Calu3 (cell line): ENCODE measurements at regions not wholly inside any gene's neighbourhood (a gene's known extent, or its start where the extent isn't known, plus 50 kb on each side); places are given as distances from the start of the nearest gene placed in this dataset.

ENCODE experiments used
- BruUV-seq: library from RNA; stranded (reverse); fragments of 400-500 nt; replicated peaks from 2 replicates; lab custom pipeline; 2021; lab: Mats Ljungman, UMichigan
- CTCF ChIA-PET: fragments of 300-600 bp; sonication (Branson Sonifier 250); formaldehyde crosslinking; loops from one replicate; lab custom pipeline; 2022; ENCODE audit warnings: antibody characterized with exemption; lab: Charles Lee
- DNase-seq: peaks from one replicate; pipeline ENCODE4 v3.0.0; 2022
- H3K27ac Mint-ChIP-seq: one replicate; pipeline ENCODE4 v1.8.0; 2022; ENCODE audit warnings: mixed read lengths; ENCODE audit not compliant: unreplicated experiment
- H3K27me3 Mint-ChIP-seq: one replicate; pipeline ENCODE4 v1.8.0; 2022; ENCODE audit warnings: mixed read lengths; ENCODE audit not compliant: unreplicated experiment
- H3K36me3 Mint-ChIP-seq: one replicate; pipeline ENCODE4 v1.8.0; 2022; ENCODE audit warnings: mild to moderate bottlenecking, moderate library complexity, mixed read lengths; ENCODE audit not compliant: insufficient read depth, unreplicated experiment
- H3K4me1 Mint-ChIP-seq: one replicate; pipeline ENCODE4 v1.8.0; 2022; ENCODE audit warnings: mild to moderate bottlenecking, low read depth, mixed read lengths; ENCODE audit not compliant: unreplicated experiment
- H3K4me3 Mint-ChIP-seq: one replicate; pipeline ENCODE4 v1.8.0; 2022; ENCODE audit warnings: mild to moderate bottlenecking, low read depth, moderate library complexity, mixed read lengths; ENCODE audit not compliant: unreplicated experiment
- H3K9me3 Mint-ChIP-seq: one replicate; pipeline ENCODE4 v1.8.0; 2022; ENCODE audit warnings: low read depth, mixed read lengths; ENCODE audit not compliant: unreplicated experiment
- intact Hi-C: fragments of 100-400 bp; cut with micrococcal nuclease; formaldehyde crosslinking; loops from one replicate; pipeline ENCODE4 v1.10.0; 2022; ENCODE audit not compliant: unreplicated experiment
- TF ChIP-seq, protein P1 (sequence below): fragments of 200-600 bp; IDR thresholded peaks from one replicate; pipeline ENCODE4 v1.8.0; 2022; ENCODE audit warnings: antibody characterized with exemption; ENCODE audit not compliant: unreplicated experiment

DNA sequence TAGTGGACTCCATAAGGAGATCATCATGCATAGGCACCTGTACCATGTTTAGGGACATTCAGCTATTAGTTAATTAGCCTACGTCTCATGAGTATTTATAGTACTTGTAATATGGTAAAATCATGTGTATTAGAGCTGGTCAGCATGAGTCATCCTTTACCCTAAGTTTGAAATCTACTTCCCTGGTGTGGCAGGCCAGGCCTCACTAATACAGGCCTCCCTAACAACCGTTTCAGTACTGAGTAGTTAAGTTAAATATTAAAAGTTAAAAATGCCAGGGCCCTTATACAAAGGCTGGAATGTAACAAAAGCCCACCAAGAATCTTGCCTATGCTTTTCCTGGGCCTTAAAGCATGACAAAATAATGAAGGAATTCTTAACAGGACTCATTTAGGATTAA, 356.3 kb upstream of the DPYD start:
- CTCF ChIA-PET: no interaction called here
- H3K36me3 Mint-ChIP-seq: no peaks in the 10 kb centered on the region
- DNase-seq: peak; percentile 5
- TF ChIP-seq, protein P1, sequence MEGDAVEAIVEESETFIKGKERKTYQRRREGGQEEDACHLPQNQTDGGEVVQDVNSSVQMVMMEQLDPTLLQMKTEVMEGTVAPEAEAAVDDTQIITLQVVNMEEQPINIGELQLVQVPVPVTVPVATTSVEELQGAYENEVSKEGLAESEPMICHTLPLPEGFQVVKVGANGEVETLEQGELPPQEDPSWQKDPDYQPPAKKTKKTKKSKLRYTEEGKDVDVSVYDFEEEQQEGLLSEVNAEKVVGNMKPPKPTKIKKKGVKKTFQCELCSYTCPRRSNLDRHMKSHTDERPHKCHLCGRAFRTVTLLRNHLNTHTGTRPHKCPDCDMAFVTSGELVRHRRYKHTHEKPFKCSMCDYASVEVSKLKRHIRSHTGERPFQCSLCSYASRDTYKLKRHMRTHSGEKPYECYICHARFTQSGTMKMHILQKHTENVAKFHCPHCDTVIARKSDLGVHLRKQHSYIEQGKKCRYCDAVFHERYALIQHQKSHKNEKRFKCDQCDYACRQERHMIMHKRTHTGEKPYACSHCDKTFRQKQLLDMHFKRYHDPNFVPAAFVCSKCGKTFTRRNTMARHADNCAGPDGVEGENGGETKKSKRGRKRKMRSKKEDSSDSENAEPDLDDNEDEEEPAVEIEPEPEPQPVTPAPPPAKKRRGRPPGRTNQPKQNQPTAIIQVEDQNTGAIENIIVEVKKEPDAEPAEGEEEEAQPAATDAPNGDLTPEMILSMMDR: no peak
- intact Hi-C loops: no loop called here
- peak overlapping the region; percentile 73 for H3K27ac Mint-ChIP-seq
- peaks cover 7% of the 10 kb centered on the region for H3K4me1 Mint-ChIP-seq
- H3K27me3 Mint-ChIP-seq: no peaks in the 10 kb centered on the region
- BruUV-seq: no TSS peak
- peaks cover 3% of the 10 kb centered on the region for H3K9me3 Mint-ChIP-seq
- H3K4me3 Mint-ChIP-seq: no peak overlapping the region

DNA sequence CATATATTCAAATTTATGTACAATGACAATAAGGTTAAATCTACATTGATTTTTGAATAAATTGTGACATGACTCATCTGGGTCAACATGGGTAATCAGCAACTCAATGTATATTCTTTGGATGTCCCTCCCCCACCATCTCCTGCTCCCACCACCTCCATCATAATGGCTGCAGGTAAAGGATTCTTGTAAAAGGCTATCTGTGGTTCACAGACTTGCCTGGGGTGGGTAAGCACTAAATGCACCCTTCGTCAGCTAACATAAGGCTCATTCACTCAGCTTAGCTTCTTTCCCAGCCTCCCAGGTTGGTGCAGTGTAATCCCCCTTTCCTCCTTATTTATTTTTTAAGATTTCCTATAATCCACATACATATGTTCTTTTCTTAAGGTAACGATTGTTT, 355.7 kb upstream of the DPYD start:
- no peak for DNase-seq
- CTCF ChIA-PET: no interaction called here
- Mint-ChIP-seq H3K4me3 (no peak overlapping the region), H3K4me1 (peaks cover 7% of the 10 kb centered on the region), H3K27me3 (no peaks in the 10 kb centered on the region), H3K27ac (peak overlapping the region; percentile 73), H3K9me3 (peaks cover 3% of the 10 kb centered on the region), H3K36me3 (no peaks in the 10 kb centered on the region)
- BruUV-seq: no TSS peak
- intact Hi-C loops: no loop called here
- TF ChIP-seq, protein P1: no peak

DNA sequence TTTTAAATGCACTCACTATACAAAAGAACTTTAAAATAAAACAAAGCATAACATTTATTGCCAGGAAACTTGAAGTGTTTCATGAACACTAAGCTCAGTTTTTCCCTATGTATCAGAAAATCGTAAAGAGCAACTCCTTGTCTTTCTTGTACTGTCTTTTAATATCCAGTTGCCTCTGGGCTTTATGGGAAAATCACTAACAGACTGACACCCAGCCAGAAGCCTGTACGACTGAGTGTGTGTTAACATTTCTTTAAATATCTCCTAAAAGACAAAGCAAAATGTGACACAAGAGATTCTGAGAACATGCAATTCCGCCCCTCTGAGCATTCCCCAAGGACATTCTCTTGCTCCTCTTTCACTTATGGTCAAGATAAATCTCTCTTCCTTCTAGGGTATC, 347.5 kb upstream of the DPYD start:
- no peak overlapping the region for H3K4me3 Mint-ChIP-seq
- no peak for DNase-seq

GRCh38 chr1:98267423-98267822, 346.6 kb upstream of the DPYD start:
- intact Hi-C loops: loop anchor here (10.0 kb wide), 1 partner anchor 197 kb away; no protein-coding TSS in a partner anchor
- CTCF ChIA-PET: interaction anchor here (0.6 kb wide), 1 partner anchor 53 kb away, joined by 3 read pairs; no protein-coding TSS in a partner anchor
- H3K36me3 Mint-ChIP-seq: peaks cover 1% of the 10 kb centered on the region
- H3K27me3 Mint-ChIP-seq: no peaks in the 10 kb centered on the region
- no peak for DNase-seq
- no TSS peak for BruUV-seq
- no peak overlapping the region for H3K4me3 Mint-ChIP-seq
- peaks cover 2% of the 10 kb centered on the region for H3K4me1 Mint-ChIP-seq
- no peak overlapping the region for H3K27ac Mint-ChIP-seq
- TF ChIP-seq, protein P1: no peak
- H3K9me3 Mint-ChIP-seq: no peaks in the 10 kb centered on the region

More for the DNA sequence above, 347.5 kb upstream of the DPYD start:
- BruUV-seq: no TSS peak
- Mint-ChIP-seq H3K9me3 (no peaks in the 10 kb centered on the region), H3K4me1 (no peaks in the 10 kb centered on the region), H3K27ac (no peak overlapping the region), H3K36me3 (no peaks in the 10 kb centered on the region), H3K27me3 (no peaks in the 10 kb centered on the region)
- intact Hi-C loops: loop anchor here (10.0 kb wide), 1 partner anchor 196 kb away; no protein-coding TSS in a partner anchor
- TF ChIP-seq, protein P1: no peak
- CTCF ChIA-PET: interaction anchor here (0.6 kb wide), 1 partner anchor 54 kb away, joined by 3 read pairs; no protein-coding TSS in a partner anchor
